ENCODE measurements at regions not wholly inside any gene's neighbourhood (a gene's known extent, or its start where the extent isn't known, plus 50 kb on each side); places are given as distances from the start of the nearest gene placed in this dataset.
"Not testable (repeated sequence)": the region's sequence is repeated elsewhere in the genome, so short reads cannot be mapped to it uniquely, and the experiment has no call there.

- Histone ChIP-seq H3K27me3 (ENCODE audit: insufficient read depth, low read length) (peaks cover 10% of the 10 kb centered on the region), H3K36me3 (ENCODE audit: insufficient read depth, low read length) (no peaks in the 10 kb centered on the region), H2AFZ (ENCODE audit: low read depth, low read length) (no peak overlapping the region), H3K4me1 (ENCODE audit: insufficient read depth, low read length) (no peaks in the 10 kb centered on the region), H3K4me3 (ENCODE audit: low read length) (no peak overlapping the region), H3K9me3 (ENCODE audit: low read length) (no peaks in the 10 kb centered on the region)
Measured at GRCh38 chr13:24982333-24982999, 113.5 kb upstream of the PABPC3 start.

DNA sequence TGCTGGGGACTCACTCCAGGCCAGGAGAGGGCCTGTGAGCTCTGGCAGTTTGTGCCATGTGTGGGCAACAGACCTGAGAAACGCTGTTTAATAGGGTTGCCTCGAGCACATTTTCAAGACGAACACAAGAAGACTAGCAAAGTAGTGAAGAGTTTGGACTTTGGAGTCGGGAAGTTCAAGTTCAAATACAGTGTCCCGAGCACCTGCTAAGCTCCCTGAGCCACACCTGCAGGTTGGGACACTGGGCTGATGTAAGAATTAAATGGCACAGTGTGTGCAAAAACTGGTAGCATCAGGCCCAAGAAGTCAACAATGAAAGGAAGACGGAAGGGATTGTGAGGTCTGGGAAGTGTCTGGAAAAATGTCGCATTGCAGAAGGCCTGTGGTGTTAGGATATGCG lies 112.8 kb upstream of the PABPC3 start:
- Histone ChIP-seq H3K4me1 (ENCODE audit: insufficient read depth, low read length) (no peaks in the 10 kb centered on the region), H3K36me3 (ENCODE audit: insufficient read depth, low read length) (no peaks in the 10 kb centered on the region), H2AFZ (ENCODE audit: low read depth, low read length) (no peak overlapping the region), H3K27me3 (ENCODE audit: insufficient read depth, low read length) (peaks cover 10% of the 10 kb centered on the region), H3K9me3 (ENCODE audit: low read length) (no peaks in the 10 kb centered on the region), H3K4me3 (ENCODE audit: low read length) (no peak overlapping the region)

DNA sequence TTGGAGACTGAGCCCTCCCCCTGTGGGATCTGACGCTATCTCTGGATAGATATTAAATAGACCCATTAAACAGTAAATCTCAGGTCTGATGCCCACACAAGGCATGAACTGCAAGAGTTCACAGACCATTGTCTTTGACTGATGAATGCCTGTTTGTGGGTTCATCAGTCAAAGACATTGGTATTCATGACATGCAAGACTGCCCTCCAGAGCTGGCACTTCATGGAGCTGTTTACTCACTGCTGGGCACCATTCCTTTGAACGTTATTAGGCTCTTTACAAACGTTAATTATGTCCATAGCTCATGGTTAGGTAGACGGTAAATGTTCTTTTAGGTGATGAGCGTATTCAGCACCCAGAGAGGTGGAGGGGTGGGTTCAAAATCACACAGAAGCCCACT lies 111.8 kb upstream of the PABPC3 start:
- no peaks in the 10 kb centered on the region for H3K4me1 ChIP-seq (ENCODE audit: insufficient read depth, low read length)
- no peaks in the 10 kb centered on the region for H3K9me3 ChIP-seq (ENCODE audit: low read length)
- peaks cover 10% of the 10 kb centered on the region for H3K27me3 ChIP-seq (ENCODE audit: insufficient read depth, low read length)
- H3K4me3 ChIP-seq (ENCODE audit: low read length): no peak overlapping the region
- no peaks in the 10 kb centered on the region for H3K36me3 ChIP-seq (ENCODE audit: insufficient read depth, low read length)
- no peak overlapping the region for H2AFZ ChIP-seq (ENCODE audit: low read depth, low read length)

DNA sequence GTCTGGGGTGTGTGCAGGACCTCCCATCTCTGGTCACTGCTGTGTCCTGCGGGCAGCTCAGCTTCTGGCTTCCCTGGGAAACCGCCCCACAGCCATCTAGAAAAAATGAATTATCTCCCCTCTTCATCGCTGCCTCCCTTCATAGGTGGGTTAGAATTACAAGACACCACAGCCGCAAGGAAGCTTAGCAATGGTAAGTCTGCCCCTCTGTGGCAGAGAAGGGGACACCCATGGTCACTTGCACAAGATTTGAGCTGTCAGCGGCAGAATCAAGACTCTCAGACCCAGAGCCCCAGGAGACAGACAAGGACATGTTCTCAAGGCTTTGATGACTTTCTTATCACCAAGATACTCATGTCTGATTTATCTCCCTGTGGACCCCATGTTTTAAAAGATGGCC lies 110.8 kb upstream of the PABPC3 start:
- Histone ChIP-seq H3K4me1 (ENCODE audit: insufficient read depth, low read length) (no peaks in the 10 kb centered on the region), H2AFZ (ENCODE audit: low read depth, low read length) (no peak overlapping the region), H3K4me3 (ENCODE audit: low read length) (no peak overlapping the region), H3K9me3 (ENCODE audit: low read length) (no peaks in the 10 kb centered on the region), H3K36me3 (ENCODE audit: insufficient read depth, low read length) (no peaks in the 10 kb centered on the region), H3K27me3 (ENCODE audit: insufficient read depth, low read length) (peaks cover 10% of the 10 kb centered on the region)

GRCh38 chr13:24985896-24986295 lies 110.0 kb upstream of the PABPC3 start:
- Histone ChIP-seq H2AFZ (ENCODE audit: low read depth, low read length) (no peak overlapping the region), H3K4me1 (ENCODE audit: insufficient read depth, low read length) (no peaks in the 10 kb centered on the region), H3K9me3 (ENCODE audit: low read length) (no peaks in the 10 kb centered on the region), H3K36me3 (ENCODE audit: insufficient read depth, low read length) (no peaks in the 10 kb centered on the region), H3K4me3 (ENCODE audit: low read length) (no peak overlapping the region), H3K27me3 (ENCODE audit: insufficient read depth, low read length) (peaks cover 12% of the 10 kb centered on the region)

DNA sequence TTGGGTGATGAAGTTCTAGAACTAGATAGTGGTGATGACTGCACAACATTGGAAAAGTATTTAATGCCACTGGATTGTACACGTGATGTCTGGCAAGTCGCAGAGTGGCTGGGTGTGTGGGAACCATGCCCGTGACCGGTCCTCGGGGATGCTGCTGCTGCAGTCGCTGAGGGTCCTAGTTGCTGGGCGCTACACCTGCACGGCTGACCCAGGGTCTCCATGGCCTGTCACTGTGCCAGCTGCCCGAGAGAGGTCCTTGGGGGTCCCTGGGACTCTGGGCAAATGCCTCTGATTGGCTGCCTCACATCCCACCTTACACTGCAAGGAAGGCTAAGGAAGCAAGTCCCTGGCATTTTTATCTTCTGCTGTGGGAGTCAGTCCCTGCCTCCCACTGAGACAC lies 109.1 kb upstream of the PABPC3 start:
- no peaks in the 10 kb centered on the region for H3K36me3 ChIP-seq (ENCODE audit: insufficient read depth, low read length)
- H3K4me3 ChIP-seq (ENCODE audit: low read length): no peak overlapping the region
- H3K27me3 ChIP-seq (ENCODE audit: insufficient read depth, low read length): peaks cover 12% of the 10 kb centered on the region
- H3K4me1 ChIP-seq (ENCODE audit: insufficient read depth, low read length): no peaks in the 10 kb centered on the region
- H2AFZ ChIP-seq (ENCODE audit: low read depth, low read length): no peak overlapping the region
- no peaks in the 10 kb centered on the region for H3K9me3 ChIP-seq (ENCODE audit: low read length)

GRCh38 chr13:24989959-24990358 lies 106.0 kb upstream of the PABPC3 start:
- not testable (repeated sequence) for H3K27me3 ChIP-seq (ENCODE audit: insufficient read depth, low read length); H3K9me3 ChIP-seq (ENCODE audit: low read length); H3K36me3 ChIP-seq (ENCODE audit: insufficient read depth, low read length); H2AFZ ChIP-seq (ENCODE audit: low read depth, low read length); H3K4me1 ChIP-seq (ENCODE audit: insufficient read depth, low read length); H3K4me3 ChIP-seq (ENCODE audit: low read length)

DNA sequence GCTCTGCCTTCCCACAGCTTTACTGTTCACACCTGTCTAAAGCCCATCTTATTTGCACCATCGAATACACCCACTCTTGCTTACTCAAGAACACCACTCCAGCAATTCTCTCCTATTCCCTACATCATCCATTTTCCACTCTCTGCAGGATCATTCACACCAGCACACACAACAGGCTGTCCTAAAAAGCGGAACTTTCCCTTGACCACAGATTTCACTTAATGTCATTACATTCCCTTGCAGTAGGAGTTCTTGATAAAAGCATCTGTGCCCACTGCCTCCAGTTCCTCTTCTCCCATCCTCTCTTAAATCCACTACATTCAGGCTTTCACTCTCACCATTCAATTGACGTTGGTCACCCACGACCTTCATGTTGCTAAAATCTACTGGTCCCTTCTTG lies 103.0 kb upstream of the PABPC3 start:
- not testable (repeated sequence) for H3K27me3 ChIP-seq (ENCODE audit: insufficient read depth, low read length); H3K36me3 ChIP-seq (ENCODE audit: insufficient read depth, low read length); H3K4me3 ChIP-seq (ENCODE audit: low read length); H3K4me1 ChIP-seq (ENCODE audit: insufficient read depth, low read length); H3K9me3 ChIP-seq (ENCODE audit: low read length); H2AFZ ChIP-seq (ENCODE audit: low read depth, low read length)

DNA sequence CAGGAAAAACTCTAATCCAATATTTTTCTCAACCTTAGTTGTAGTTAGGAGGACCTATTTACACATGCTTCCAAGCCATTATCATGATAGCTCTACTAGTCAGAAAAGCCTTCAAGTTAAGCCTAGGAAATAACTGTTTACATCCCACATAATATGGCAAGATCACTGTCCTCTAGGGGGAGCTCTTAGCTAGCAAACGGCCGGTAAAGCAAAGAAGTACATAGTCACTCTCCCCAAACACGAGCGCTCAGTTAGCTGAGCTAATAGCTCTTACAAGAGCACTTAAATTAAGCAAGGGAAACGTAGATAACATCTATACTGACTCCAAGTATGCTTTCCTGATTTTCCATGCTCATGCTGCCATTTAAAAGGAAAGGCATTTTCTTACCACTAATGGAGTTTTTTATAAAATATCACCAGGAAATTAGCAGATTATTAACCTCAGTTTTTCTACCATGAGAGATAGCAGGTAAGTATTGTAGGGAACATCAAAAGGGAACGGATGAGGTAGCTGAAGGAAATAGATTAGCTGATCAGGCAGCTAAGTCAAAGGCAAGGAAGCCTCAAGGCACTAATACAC lies 100.6 kb upstream of the PABPC3 start:
- Histone ChIP-seq H3K4me1 (ENCODE audit: insufficient read depth, low read length) (no peaks in the 10 kb centered on the region), H2AFZ (ENCODE audit: low read depth, low read length) (no peak overlapping the region), H3K36me3 (ENCODE audit: insufficient read depth, low read length) (no peaks in the 10 kb centered on the region), H3K9me3 (ENCODE audit: low read length) (no peaks in the 10 kb centered on the region), H3K27me3 (ENCODE audit: insufficient read depth, low read length) (peaks cover 2% of the 10 kb centered on the region), H3K4me3 (ENCODE audit: low read length) (no peak overlapping the region)

DNA sequence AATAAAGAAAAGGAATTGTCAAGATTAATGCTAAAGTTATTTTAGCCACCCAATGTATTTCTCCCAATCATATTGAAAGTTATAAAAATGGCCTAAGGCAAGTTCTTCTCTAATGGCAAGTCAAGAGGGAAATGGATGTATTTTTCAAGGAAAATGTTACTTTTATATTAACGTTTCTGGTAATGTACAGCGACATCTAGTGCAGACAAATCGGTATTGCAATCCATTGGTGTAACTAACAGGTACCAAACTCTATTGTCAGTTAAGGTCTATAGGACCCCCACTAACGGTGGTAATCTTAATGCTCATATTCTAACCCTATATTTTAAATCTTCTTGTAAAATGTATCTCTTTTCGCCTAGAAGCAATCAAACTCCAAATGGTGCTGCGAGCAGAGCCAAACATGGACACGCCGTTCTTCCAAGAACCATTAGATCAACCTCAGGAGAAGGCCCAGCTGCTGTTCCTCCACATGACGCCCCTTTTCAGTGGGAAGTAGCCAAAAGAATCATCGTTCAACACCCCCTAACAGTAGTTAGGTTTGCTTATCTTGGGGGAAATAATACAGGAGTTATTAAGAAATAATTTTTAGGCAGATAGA lies 98.5 kb upstream of the PABPC3 start:
- peaks cover 4% of the 10 kb centered on the region for H3K4me1 ChIP-seq (ENCODE audit: insufficient read depth, low read length)
- no peak overlapping the region for H2AFZ ChIP-seq (ENCODE audit: low read depth, low read length)
- H3K9me3 ChIP-seq (ENCODE audit: low read length): no peaks in the 10 kb centered on the region
- H3K36me3 ChIP-seq (ENCODE audit: insufficient read depth, low read length): no peaks in the 10 kb centered on the region
- H3K4me3 ChIP-seq (ENCODE audit: low read length): no peak overlapping the region
- no peaks in the 10 kb centered on the region for H3K27me3 ChIP-seq (ENCODE audit: insufficient read depth, low read length)

DNA sequence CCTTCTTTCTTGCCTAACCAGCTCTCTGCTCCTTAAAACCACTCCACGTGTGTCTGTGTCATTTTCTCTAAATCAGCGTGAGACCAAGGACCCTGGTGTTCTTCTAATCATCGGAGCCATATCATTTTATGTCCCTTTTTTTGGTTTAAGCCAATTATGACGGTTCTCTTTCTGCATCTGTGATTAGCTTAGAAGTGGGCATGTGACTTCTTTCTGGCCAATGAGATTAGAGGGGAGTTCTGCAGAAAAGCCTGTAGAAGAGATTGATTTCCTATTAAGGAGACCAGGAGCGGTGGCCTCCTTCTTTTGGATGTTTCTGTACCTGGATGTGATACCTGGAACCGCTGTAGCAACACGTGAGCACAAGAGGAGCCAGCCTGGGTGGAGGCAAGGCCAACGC lies 97.5 kb upstream of the PABPC3 start:
- Histone ChIP-seq H3K36me3 (ENCODE audit: insufficient read depth, low read length) (no peaks in the 10 kb centered on the region), H3K9me3 (ENCODE audit: low read length) (no peaks in the 10 kb centered on the region), H3K4me3 (ENCODE audit: low read length) (no peak overlapping the region), H3K27me3 (ENCODE audit: insufficient read depth, low read length) (no peaks in the 10 kb centered on the region), H3K4me1 (ENCODE audit: insufficient read depth, low read length) (peaks cover 5% of the 10 kb centered on the region), H2AFZ (ENCODE audit: low read depth, low read length) (no peak overlapping the region)

DNA sequence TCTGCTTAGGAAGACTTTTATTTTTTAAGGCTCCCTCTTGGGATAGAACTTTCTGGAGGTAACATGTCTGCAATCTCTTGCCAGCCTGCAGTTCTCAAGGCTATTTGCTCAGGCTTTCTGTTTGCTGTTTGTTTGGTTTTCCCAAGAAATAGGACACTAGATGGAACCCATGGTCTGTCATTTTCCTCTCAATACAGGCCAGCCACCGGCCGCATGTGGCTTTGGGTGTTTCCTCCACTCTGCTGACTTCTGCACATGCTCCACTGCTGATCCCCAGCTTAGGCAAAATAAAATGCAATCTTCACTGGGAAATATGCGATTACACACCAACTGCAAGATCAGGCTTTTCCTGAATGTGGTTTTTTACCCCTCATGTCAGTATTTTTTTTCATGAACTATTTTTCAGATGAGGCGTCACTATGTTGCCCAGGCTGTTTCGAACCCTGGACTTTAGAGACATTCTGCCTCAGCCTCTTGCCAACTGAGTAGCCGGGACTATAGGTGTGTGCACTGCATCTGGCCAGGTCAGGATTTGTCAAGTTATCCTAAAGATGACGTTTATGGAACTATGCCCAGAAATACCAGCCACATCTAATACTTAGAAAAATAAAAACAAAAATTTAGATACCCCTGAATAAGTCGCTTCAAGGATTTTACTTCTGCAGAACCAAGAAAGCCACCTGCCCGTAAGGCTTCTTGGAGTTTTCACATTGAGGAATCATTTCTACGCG lies 94.3 kb upstream of the PABPC3 start:
- H2AFZ ChIP-seq (ENCODE audit: low read depth, low read length): no peak overlapping the region
- H3K36me3 ChIP-seq (ENCODE audit: insufficient read depth, low read length): no peaks in the 10 kb centered on the region
- peaks cover 5% of the 10 kb centered on the region for H3K4me1 ChIP-seq (ENCODE audit: insufficient read depth, low read length)
- no peaks in the 10 kb centered on the region for H3K9me3 ChIP-seq (ENCODE audit: low read length)
- H3K4me3 ChIP-seq (ENCODE audit: low read length): no peak overlapping the region
- no peaks in the 10 kb centered on the region for H3K27me3 ChIP-seq (ENCODE audit: insufficient read depth, low read length)

DNA sequence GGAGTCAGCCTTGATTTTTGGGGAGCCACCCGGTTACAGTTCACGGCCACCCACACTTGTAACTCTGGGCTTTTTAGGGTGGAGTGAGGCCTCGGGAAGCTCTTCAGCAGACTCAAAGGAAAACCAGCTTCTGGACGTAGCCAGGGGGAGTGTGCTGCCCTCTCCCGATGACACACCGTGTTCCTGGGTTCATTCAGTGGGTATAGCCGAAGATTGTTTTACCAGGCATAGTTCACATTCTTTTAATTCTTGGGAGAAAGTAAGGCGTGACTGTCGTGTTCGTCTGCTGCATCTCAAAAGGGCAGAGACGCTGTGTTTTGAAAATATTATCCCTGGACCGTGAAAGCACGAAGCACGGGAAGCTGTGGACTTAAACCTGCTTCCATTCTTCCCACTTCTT lies 93.6 kb upstream of the PABPC3 start:
- not testable (repeated sequence) for H2AFZ ChIP-seq (ENCODE audit: low read depth, low read length); H3K9me3 ChIP-seq (ENCODE audit: low read length); H3K4me3 ChIP-seq (ENCODE audit: low read length); H3K4me1 ChIP-seq (ENCODE audit: insufficient read depth, low read length); H3K27me3 ChIP-seq (ENCODE audit: insufficient read depth, low read length); H3K36me3 ChIP-seq (ENCODE audit: insufficient read depth, low read length)
